H9 (cell line): ENCODE measurements at regions not wholly inside any gene's neighbourhood (a gene's known extent, or its start where the extent isn't known, plus 50 kb on each side); places are given as distances from the start of the nearest gene placed in this dataset.

Experiments
- DNase-seq: peaks from one replicate; pipeline ENCODE4 v3.0.0-alpha.2; 2017
- H2AFZ ChIP-seq: one replicate; pipeline ENCODE4 v1.6.1; 2013; ENCODE audit warnings: mild to moderate bottlenecking, low read length, control low read depth, moderate library complexity
- H2AK5ac ChIP-seq: 2 replicates; pipeline ENCODE4 v1.6.1; 2013; ENCODE audit warnings: low read length, control low read depth, mixed read lengths; ENCODE audit not compliant: insufficient read length
- H2BK120ac ChIP-seq: one replicate; pipeline ENCODE4 v1.6.1; 2013; ENCODE audit warnings: low read depth, mild to moderate bottlenecking, low read length, control low read depth, inconsistent platforms; ENCODE audit not compliant: poor library complexity, severe bottlenecking
- H2BK12ac ChIP-seq: 2 replicates; pipeline ENCODE4 v1.6.1; 2013; ENCODE audit warnings: low read length, control low read depth, mixed read lengths, low read depth; ENCODE audit not compliant: insufficient read length
- H2BK15ac ChIP-seq: 2 replicates; pipeline ENCODE4 v1.6.1; 2013; ENCODE audit warnings: low read depth, low read length, control low read depth
- H2BK20ac ChIP-seq: one replicate; pipeline ENCODE4 v1.6.1; 2013; ENCODE audit warnings: low read depth, mild to moderate bottlenecking, low read length, control low read depth, inconsistent platforms; ENCODE audit not compliant: poor library complexity, severe bottlenecking
- H2BK5ac ChIP-seq: 2 replicates; pipeline ENCODE4 v1.6.1; 2013; ENCODE audit warnings: low read length, control low read depth, mixed read lengths; ENCODE audit not compliant: insufficient read length
- H3K14ac ChIP-seq: 2 replicates; pipeline ENCODE4 v1.6.1; 2013; ENCODE audit warnings: low read length, control low read depth; ENCODE audit not compliant: insufficient read depth
- H3K18ac ChIP-seq: 2 replicates; pipeline ENCODE4 v1.6.1; 2013; ENCODE audit warnings: low read depth, mild to moderate bottlenecking, mixed read lengths, low read length, control low read depth; ENCODE audit not compliant: insufficient read length
- H3K23ac ChIP-seq: 2 replicates; pipeline ENCODE4 v1.6.1; 2013; ENCODE audit warnings: low read length, control low read depth, mixed read lengths, low read depth; ENCODE audit not compliant: insufficient read length
- H3K23me2 ChIP-seq: 2 replicates; pipeline ENCODE4 v1.6.1; 2013; ENCODE audit warnings: low read depth, mild to moderate bottlenecking, mixed read lengths, low read length, control low read depth; ENCODE audit not compliant: insufficient read length, poor library complexity, severe bottlenecking
- H3K27ac ChIP-seq: 2 replicates; pipeline ENCODE4 v1.5.1; 2013; ENCODE audit warnings: low read length, control low read depth, mixed read lengths, low read depth; ENCODE audit not compliant: insufficient read length
- H3K27me3 ChIP-seq: 2 replicates; pipeline ENCODE4 v1.6.1; 2013; ENCODE audit warnings: low read length, control low read depth, inconsistent platforms; ENCODE audit not compliant: insufficient read depth
- H3K4ac ChIP-seq: 2 replicates; pipeline ENCODE4 v1.6.1; 2013; ENCODE audit warnings: low read depth, mild to moderate bottlenecking, control low read depth, inconsistent platforms, low read length, moderate library complexity
- H3K4me1 ChIP-seq: 2 replicates; pipeline ENCODE4 v1.6.1; 2013; ENCODE audit warnings: low read length, control low read depth, inconsistent platforms; ENCODE audit not compliant: insufficient read depth
- H3K4me2 ChIP-seq: 2 replicates; pipeline ENCODE4 v1.6.1; 2013; ENCODE audit warnings: low read length, control low read depth, mixed read lengths; ENCODE audit not compliant: insufficient read length, insufficient read depth
- H3K56ac ChIP-seq: 2 replicates; pipeline ENCODE4 v1.6.1; 2013; ENCODE audit warnings: low read depth, mild to moderate bottlenecking, mixed read lengths, low read length, control low read depth; ENCODE audit not compliant: insufficient read length
- H3K79me1 ChIP-seq: 2 replicates; pipeline ENCODE4 v1.6.1; 2013; ENCODE audit warnings: low read depth, mild to moderate bottlenecking, moderate library complexity, low read length, control low read depth, inconsistent platforms; ENCODE audit not compliant: insufficient read depth, poor library complexity, severe bottlenecking
- H3K79me2 ChIP-seq: 2 replicates; pipeline ENCODE4 v1.6.1; 2013; ENCODE audit warnings: low read length, control low read depth, inconsistent platforms; ENCODE audit not compliant: insufficient read depth
- H3K9ac ChIP-seq: 2 replicates; pipeline ENCODE4 v1.6.1; 2013; ENCODE audit warnings: low read length, control low read depth, mixed read lengths; ENCODE audit not compliant: insufficient read length; ENCODE audit errors: extremely low read depth
- H3K9me3 ChIP-seq: one replicate; pipeline ENCODE4 v1.6.1; 2013; ENCODE audit warnings: low read depth, low read length, inconsistent platforms; ENCODE audit not compliant: control insufficient read depth
- H3T11ph ChIP-seq: one replicate; pipeline ENCODE4 v1.6.1; 2013; ENCODE audit warnings: mild to moderate bottlenecking, low read length, control low read depth, inconsistent platforms
- H4K20me1 ChIP-seq: one replicate; pipeline ENCODE4 v1.6.1; 2013; ENCODE audit not compliant: control insufficient read depth, insufficient read length, insufficient read depth
- H4K5ac ChIP-seq: 2 replicates; pipeline ENCODE4 v1.6.1; 2013; ENCODE audit warnings: low read depth, mild to moderate bottlenecking, mixed read lengths, low read length, control low read depth; ENCODE audit not compliant: insufficient read length
- H4K8ac ChIP-seq: replicated peaks from 2 replicates; pipeline ENCODE4 v1.6.1; 2013; ENCODE audit warnings: low read length, control low read depth, mixed read lengths, low read depth; ENCODE audit not compliant: insufficient read length
- H4K91ac ChIP-seq: 2 replicates; pipeline ENCODE4 v1.6.1; 2013; ENCODE audit warnings: low read depth, mild to moderate bottlenecking, moderate library complexity, mixed read lengths, low read length, control low read depth; ENCODE audit not compliant: insufficient read length
- H3K27ac Mint-ChIP-seq, 3 experiments: 2 replicates in 2 of 3; 3 replicates in 1 of 3; pipeline ENCODE4 v1.8.0; 2020 to 2021; ENCODE audit warnings: mixed read lengths in 3 of 3, mild to moderate bottlenecking in 1 of 3, moderate library complexity in 1 of 3
- H3K27me3 Mint-ChIP-seq: 2 replicates; pipeline ENCODE4 v1.8.0; 2021; ENCODE audit warnings: low read depth, mild to moderate bottlenecking, moderate library complexity, mixed read lengths
- H3K36me3 Mint-ChIP-seq, 3 experiments: 2 replicates in 2 of 3; 3 replicates in 1 of 3; pipeline ENCODE4 v1.8.0; 2020 to 2021; ENCODE audit warnings: low read depth in 3 of 3, mixed read lengths in 3 of 3; ENCODE audit not compliant: insufficient read depth in 1 of 3
- H3K4me1 Mint-ChIP-seq, 2 experiments: 2 replicates each; pipeline ENCODE4 v1.8.0; 2020; ENCODE audit warnings: mixed read lengths in 2 of 2
- H3K4me3 Mint-ChIP-seq, 2 experiments: 2 replicates in 1 of 2; 3 replicates in 1 of 2; pipeline ENCODE4 v1.8.0; 2020 to 2021; ENCODE audit warnings: mild to moderate bottlenecking in 2 of 2, mixed read lengths in 2 of 2, moderate library complexity in 1 of 2
- H3K9me3 Mint-ChIP-seq, 2 experiments: 2 replicates in 1 of 2; 3 replicates in 1 of 2; pipeline ENCODE4 v1.8.0; 2020; ENCODE audit warnings: mild to moderate bottlenecking in 2 of 2, mixed read lengths in 2 of 2, moderate library complexity in 1 of 2
- CTCF ChIP-seq: fragments of 200-600 bp; sonication (generic); conservative IDR thresholded peaks from 3 replicates; pipeline ENCODE4 v1.8.0; 2021; ENCODE audit warnings: antibody characterized with exemption, mild to moderate bottlenecking

GRCh38 chr1:72483846-72484357 is 201.6 kb upstream of the NEGR1 start:
- Mint-ChIP-seq H3K9me3 (peaks cover 11 to 19% of the 10 kb centered on the region in 2 experiments), H3K4me1 (no peaks in the 10 kb centered on the region), H3K27ac (no peak overlapping the region), H3K4me3 (no peak overlapping the region), H3K36me3 (peaks cover 2 to 18% (median 10%) of the 10 kb centered on the region in 3 experiments; a peak in 6 of 7 replicates), H3K27me3 (no peaks in the 10 kb centered on the region)
- H3K9me3 ChIP-seq = no peaks in the 10 kb centered on the region
- no peak overlapping the region for H3K27ac ChIP-seq
- H2BK12ac ChIP-seq = no peak overlapping the region
- H4K5ac ChIP-seq = no peak overlapping the region
- DNase-seq = no peak
- H3K4ac ChIP-seq = no peak overlapping the region
- no peak overlapping the region for H3T11ph ChIP-seq
- no peak overlapping the region for H2AK5ac ChIP-seq
- no peaks in the 10 kb centered on the region for H3K23me2 ChIP-seq
- no peak overlapping the region for H3K23ac ChIP-seq
- no peak overlapping the region for H2BK5ac ChIP-seq
- H4K91ac ChIP-seq = no peak overlapping the region
- no peaks in the 10 kb centered on the region for H3K79me1 ChIP-seq
- H3K4me1 ChIP-seq = no peaks in the 10 kb centered on the region
- no peaks in the 10 kb centered on the region for H4K20me1 ChIP-seq
- H3K4me2 ChIP-seq = no peak overlapping the region
- H3K18ac ChIP-seq = no peak overlapping the region
- H3K14ac ChIP-seq = no peak overlapping the region
- H3K27me3 ChIP-seq = no peaks in the 10 kb centered on the region
- no peak overlapping the region for H3K56ac ChIP-seq
- no peak for TF ChIP-seq CTCF
- H2AFZ ChIP-seq = no peak overlapping the region
- no peak overlapping the region for H2BK15ac ChIP-seq
- no peak overlapping the region for H4K8ac ChIP-seq
- no peak overlapping the region for H3K9ac ChIP-seq
- H2BK120ac ChIP-seq = no peak overlapping the region
- H3K79me2 ChIP-seq = no peaks in the 10 kb centered on the region
- H2BK20ac ChIP-seq = no peak overlapping the region
